ENCODE measurements at regions not wholly inside any gene's neighbourhood (a gene's known extent, or its start where the extent isn't known, plus 50 kb on each side); places are given as distances from the start of the nearest gene placed in this dataset.

- no peaks in the 10 kb centered on the region for H4K20me1 ChIP-seq (ENCODE audit: control insufficient read depth, insufficient read depth, low read depth, low read length)
- TF ChIP-seq CTCF (IDR thresholded peaks at IDR 0.05; ENCODE audit: low read depth, low read length, poor library complexity, severe bottlenecking) (no peak), EZH2phosphoT487 (IDR thresholded peaks at IDR 0.05; ENCODE audit: borderline replicate concordance, low read length) (no peak)
- H3K9me3 ChIP-seq (ENCODE audit: control insufficient read depth, insufficient read depth, low read length), result no peaks in the 10 kb centered on the region
- H3F3A ChIP-seq (ENCODE audit: control insufficient read depth, insufficient read depth), result no peaks in the 10 kb centered on the region
- H3K36me3 ChIP-seq (ENCODE audit: control insufficient read depth, low read length), result no peaks in the 10 kb centered on the region
- no peak overlapping the region for H3K4me3 ChIP-seq (ENCODE audit: low read length)
- no peaks in the 10 kb centered on the region for H3K9me2 ChIP-seq (replicated peaks; ENCODE audit: control insufficient read depth, low read length)
- no peak overlapping the region for H3K4me2 ChIP-seq (ENCODE audit: low read length)
- H3K27ac ChIP-seq (ENCODE audit: low read depth, low read length), result no peak overlapping the region
- H3K79me2 ChIP-seq (ENCODE audit: control insufficient read depth, low read length), result no peaks in the 10 kb centered on the region
- no peaks in the 10 kb centered on the region for H3K4me1 ChIP-seq (ENCODE audit: control insufficient read depth, low read length)
- peaks cover 4% of the 10 kb centered on the region for H3K27me3 ChIP-seq (ENCODE audit: control insufficient read depth, low read length)
Observed at GRCh38 chr7:115578576-115578975, 452.0 kb downstream of the TFEC start.

DNA sequence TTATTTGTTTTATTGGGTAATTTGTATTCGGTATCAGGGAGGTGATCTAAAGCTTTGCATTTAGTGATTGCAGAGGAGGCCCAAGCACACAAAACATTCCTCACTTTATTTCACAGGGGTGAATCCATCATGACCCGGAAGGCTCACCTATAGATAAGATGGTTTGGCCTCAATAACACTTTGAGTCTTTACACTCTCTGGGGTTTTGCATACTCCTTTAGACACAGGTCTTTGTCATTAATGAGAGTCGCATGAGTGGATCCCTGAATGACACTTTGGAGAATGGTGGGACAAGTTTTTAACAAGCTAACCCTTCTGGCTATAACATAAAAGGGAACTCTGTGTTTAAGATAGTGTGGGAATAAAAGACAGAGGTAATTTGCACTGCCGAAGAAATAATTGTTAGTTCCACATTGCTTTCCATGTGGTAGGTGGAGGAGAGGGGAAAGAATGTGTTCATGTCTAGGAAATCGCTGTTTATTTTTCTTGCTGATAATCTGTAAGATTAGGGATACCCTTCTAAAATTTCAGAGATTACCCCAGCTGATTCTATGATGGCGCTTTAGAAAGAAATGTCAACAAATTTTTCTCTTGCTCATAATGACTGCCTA is 455.8 kb downstream of the TFEC start:
- Histone ChIP-seq H3K4me2 (ENCODE audit: low read length) (no peak overlapping the region), H3K27ac (ENCODE audit: low read depth, low read length) (no peak overlapping the region), H3K9me2 (replicated peaks; ENCODE audit: control insufficient read depth, low read length) (no peaks in the 10 kb centered on the region), H3K4me3 (ENCODE audit: low read length) (no peak overlapping the region), H4K20me1 (ENCODE audit: control insufficient read depth, insufficient read depth, low read depth, low read length) (no peaks in the 10 kb centered on the region), H3K4me1 (ENCODE audit: control insufficient read depth, low read length) (no peaks in the 10 kb centered on the region), H3K9me3 (ENCODE audit: control insufficient read depth, insufficient read depth, low read length) (no peaks in the 10 kb centered on the region), H3K27me3 (ENCODE audit: control insufficient read depth, low read length) (peaks cover 4% of the 10 kb centered on the region), H3K79me2 (ENCODE audit: control insufficient read depth, low read length) (no peaks in the 10 kb centered on the region), H3K36me3 (ENCODE audit: control insufficient read depth, low read length) (no peaks in the 10 kb centered on the region), H3F3A (ENCODE audit: control insufficient read depth, insufficient read depth) (no peaks in the 10 kb centered on the region)
- TF ChIP-seq CTCF (IDR thresholded peaks at IDR 0.05; ENCODE audit: low read depth, low read length, poor library complexity, severe bottlenecking) (no peak), EZH2phosphoT487 (IDR thresholded peaks at IDR 0.05; ENCODE audit: borderline replicate concordance, low read length) (no peak)

DNA sequence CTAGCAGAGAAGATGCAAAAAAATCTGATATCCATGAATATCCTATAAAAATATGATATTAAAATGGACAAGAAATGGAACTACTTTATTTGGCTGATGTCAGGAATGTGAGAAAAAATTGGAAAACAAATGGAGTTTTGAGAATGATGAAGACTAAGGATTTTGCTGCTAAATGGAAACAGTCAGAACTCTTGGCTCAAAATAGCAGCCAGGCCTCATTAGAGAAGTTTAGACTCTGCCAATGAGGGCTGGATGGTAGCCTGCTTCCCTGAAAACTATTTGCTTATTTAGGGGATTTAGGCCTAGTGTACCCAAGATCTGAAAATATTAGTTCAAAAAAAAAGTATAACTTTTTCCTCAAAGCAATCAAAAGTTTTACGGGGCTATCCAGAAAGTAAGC is 458.5 kb downstream of the TFEC start:
- Histone ChIP-seq H4K20me1 (ENCODE audit: control insufficient read depth, insufficient read depth, low read depth, low read length) (no peaks in the 10 kb centered on the region), H3K36me3 (ENCODE audit: control insufficient read depth, low read length) (no peaks in the 10 kb centered on the region), H3K4me3 (ENCODE audit: low read length) (no peak overlapping the region), H3F3A (ENCODE audit: control insufficient read depth, insufficient read depth) (no peaks in the 10 kb centered on the region), H3K27ac (ENCODE audit: low read depth, low read length) (no peak overlapping the region), H3K9me3 (ENCODE audit: control insufficient read depth, insufficient read depth, low read length) (no peaks in the 10 kb centered on the region), H3K27me3 (ENCODE audit: control insufficient read depth, low read length) (peaks cover 4% of the 10 kb centered on the region), H3K79me2 (ENCODE audit: control insufficient read depth, low read length) (no peaks in the 10 kb centered on the region), H3K4me2 (ENCODE audit: low read length) (no peak overlapping the region), H3K4me1 (ENCODE audit: control insufficient read depth, low read length) (no peaks in the 10 kb centered on the region), H3K9me2 (replicated peaks; ENCODE audit: control insufficient read depth, low read length) (no peaks in the 10 kb centered on the region)
- TF ChIP-seq CTCF (IDR thresholded peaks at IDR 0.05; ENCODE audit: low read depth, low read length, poor library complexity, severe bottlenecking) (no peak), EZH2phosphoT487 (IDR thresholded peaks at IDR 0.05; ENCODE audit: borderline replicate concordance, low read length) (no peak)
